ENCODE measurements at regions not wholly inside any gene's neighbourhood (a gene's known extent, or its start where the extent isn't known, plus 50 kb on each side); places are given as distances from the start of the nearest gene placed in this dataset.
"Not testable (repeated sequence)": the region's sequence is repeated elsewhere in the genome, so short reads cannot be mapped to it uniquely, and the experiment has no call there.

GRCh38 chr10:65235266-65235665 is 1690.6 kb upstream of the LRRTM3 start:
- no peak for DNase-seq

GRCh38 chr10:65235846-65236245 is 1690.0 kb upstream of the LRRTM3 start:
- DNase-seq: no peak

GRCh38 chr10:65265451-65265954 is 1660.3 kb upstream of the LRRTM3 start:
- no peak for DNase-seq

GRCh38 chr10:65269551-65269950 is 1656.3 kb upstream of the LRRTM3 start:
- DNase-seq: not testable (repeated sequence)

GRCh38 chr10:65270969-65271368 is 1654.9 kb upstream of the LRRTM3 start:
- no peak for DNase-seq

- no peak for DNase-seq
Measured at GRCh38 chr10:65273115-65273514, 1652.7 kb upstream of the LRRTM3 start.

- no peak for DNase-seq
Measured at GRCh38 chr10:65275296-65275695, 1650.5 kb upstream of the LRRTM3 start.

GRCh38 chr10:65284495-65285041 is 1641.3 kb upstream of the LRRTM3 start:
- no peak for DNase-seq

GRCh38 chr10:65285726-65286125 is 1640.1 kb upstream of the LRRTM3 start:
- not testable (repeated sequence) for DNase-seq

GRCh38 chr10:65291286-65291685 is 1634.5 kb upstream of the LRRTM3 start:
- DNase-seq: no peak

- no peak for DNase-seq
Measured at GRCh38 chr10:65292551-65292950, 1633.3 kb upstream of the LRRTM3 start.

GRCh38 chr10:65294329-65294728 is 1631.5 kb upstream of the LRRTM3 start:
- DNase-seq: no peak

- DNase-seq: no peak
Measured at GRCh38 chr10:65301181-65301580, 1624.7 kb upstream of the LRRTM3 start.

- no peak for DNase-seq
Measured at GRCh38 chr10:65306201-65306600, 1619.6 kb upstream of the LRRTM3 start.

- DNase-seq: no peak
Measured at GRCh38 chr10:65312876-65313275, 1613.0 kb upstream of the LRRTM3 start.

- no peak for DNase-seq
Measured at GRCh38 chr10:65313406-65313805, 1612.4 kb upstream of the LRRTM3 start.

- no peak for DNase-seq
Measured at GRCh38 chr10:65314253-65314652, 1611.6 kb upstream of the LRRTM3 start.

GRCh38 chr10:65319493-65319892 is 1606.3 kb upstream of the LRRTM3 start:
- no peak for DNase-seq

GRCh38 chr10:65320236-65321026 is 1605.4 kb upstream of the LRRTM3 start:
- DNase-seq: no peak

GRCh38 chr10:65323802-65324201 is 1602.0 kb upstream of the LRRTM3 start:
- DNase-seq: no peak

GRCh38 chr10:65325913-65326312 is 1599.9 kb upstream of the LRRTM3 start:
- no peak for DNase-seq

- DNase-seq: no peak
Measured at GRCh38 chr10:65328486-65328885, 1597.3 kb upstream of the LRRTM3 start.

GRCh38 chr10:65335311-65335710 is 1590.5 kb upstream of the LRRTM3 start:
- no peak for DNase-seq

- DNase-seq: no peak
Measured at GRCh38 chr10:65340340-65340739, 1585.5 kb upstream of the LRRTM3 start.

Measured in stimulated activated CD4-positive, alpha-beta T cell treated with anti-CD3 and anti-CD28 coated beads, Interleukin-15, amount 100 ng/mL, for 24 hours (primary cell).